IPS DF 6.9 (cell line): ENCODE measurements at regions not wholly inside any gene's neighbourhood (a gene's known extent, or its start where the extent isn't known, plus 50 kb on each side); places are given as distances from the start of the nearest gene placed in this dataset.

ENCODE experiments used
- DNase-seq: peaks from one replicate; pipeline ENCODE4 v3.0.0-alpha.2; 2013; ENCODE audit warnings: low read depth, low spot score
- H3K27ac ChIP-seq: one replicate; pipeline ENCODE4 v1.5.1; 2013; ENCODE audit warnings: low read length, control low read depth
- H3K27me3 ChIP-seq: 2 replicates; pipeline ENCODE4 v1.6.1; 2013; ENCODE audit warnings: mild to moderate bottlenecking, low read length; ENCODE audit not compliant: control insufficient read depth, insufficient read depth
- H3K36me3 ChIP-seq: 2 replicates; pipeline ENCODE4 v1.6.1; 2013; ENCODE audit warnings: low read length; ENCODE audit not compliant: control insufficient read depth, insufficient read depth
- H3K4me1 ChIP-seq: 2 replicates; pipeline ENCODE4 v1.6.1; 2013; ENCODE audit warnings: low read length; ENCODE audit not compliant: control insufficient read depth, insufficient read depth
- H3K4me3 ChIP-seq: 2 replicates; pipeline ENCODE4 v1.5.1; 2013; ENCODE audit warnings: mild to moderate bottlenecking, low read length
- H3K9me3 ChIP-seq: 2 replicates; pipeline ENCODE4 v1.6.1; 2013; ENCODE audit warnings: low read length, inconsistent platforms; ENCODE audit not compliant: control insufficient read depth, insufficient read depth
- WGBS: extraction: QIAGEN DNeasy Blood & Tissue Kit; methylation state at CpG from one replicate; pipeline ENCODE4 v1.1.7; 2013; ENCODE audit warnings: mixed read lengths, missing lambda C conversion rate; ENCODE audit not compliant: insufficient read length, insufficient coverage; 5-methylcytosine and 5-hydroxymethylcytosine counted together

DNA sequence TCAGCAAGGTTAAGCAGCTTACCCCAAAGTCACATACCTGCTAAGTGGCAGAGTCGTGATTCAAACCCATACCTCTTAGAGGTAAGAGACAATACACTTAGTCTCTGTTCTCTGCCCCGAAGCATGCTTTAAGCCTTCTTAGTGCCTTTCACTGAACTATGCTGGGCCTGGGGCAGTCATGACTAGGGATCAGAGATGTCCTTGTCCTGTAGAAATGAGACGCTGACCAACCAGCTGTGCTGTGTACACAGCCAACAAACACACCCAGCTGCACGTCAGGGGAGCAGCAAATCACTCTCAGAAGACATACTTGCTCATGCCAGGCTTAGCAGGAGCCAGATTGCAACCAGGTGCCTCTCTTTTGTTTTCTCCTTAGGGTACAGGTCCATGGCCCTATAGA is 255.7 kb downstream of the BUD13 start:
- no peak for DNase-seq

DNA sequence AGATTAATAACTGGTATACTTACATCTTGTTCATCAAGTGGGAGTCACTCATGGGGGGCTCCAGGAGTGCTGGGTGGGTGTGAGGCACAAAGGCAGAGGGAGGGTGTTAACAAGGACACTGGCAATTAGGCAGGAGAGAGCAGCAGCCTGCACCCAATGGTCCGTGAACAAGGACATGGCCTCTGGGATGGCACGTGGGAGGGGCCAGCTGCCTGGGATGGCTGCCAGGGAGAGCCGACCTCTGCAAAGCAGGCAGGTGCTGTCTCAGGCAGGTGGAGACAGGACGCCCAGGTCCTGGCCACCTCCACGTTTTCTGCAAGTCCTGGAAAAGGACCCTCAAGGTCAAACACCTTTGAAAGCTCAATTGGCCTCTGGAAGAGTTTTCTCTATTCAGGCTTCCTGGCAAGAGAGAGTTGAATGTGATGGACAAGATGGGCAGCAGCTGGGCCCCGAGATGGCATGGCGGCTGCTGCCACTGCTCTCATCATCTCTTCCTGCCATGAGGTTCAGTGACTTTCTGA is 257.1 kb downstream of the BUD13 start:
- no peaks in the 10 kb centered on the region; the same call in 1 of the 2 replicates for H3K36me3 ChIP-seq
- no peaks in the 10 kb centered on the region for H3K27me3 ChIP-seq
- no peaks in the 10 kb centered on the region for H3K9me3 ChIP-seq
- DNase-seq = no peak
- H3K4me1 ChIP-seq = peaks cover 3% of the 10 kb centered on the region
- no peak overlapping the region for H3K4me3 ChIP-seq
- WGBS = no CpG with 5 or more reads among the region's 7 CpGs
- H3K27ac ChIP-seq = no peak overlapping the region

More for the DNA sequence above, 255.7 kb downstream of the BUD13 start:
- Histone ChIP-seq H3K27ac (no peak overlapping the region), H3K9me3 (no peaks in the 10 kb centered on the region), H3K36me3 (no peaks in the 10 kb centered on the region; the same call in 1 of the 2 replicates), H3K27me3 (no peaks in the 10 kb centered on the region), H3K4me1 (no peaks in the 10 kb centered on the region), H3K4me3 (no peak overlapping the region)
- WGBS = no CpG with 5 or more reads among the region's 4 CpGs

DNA sequence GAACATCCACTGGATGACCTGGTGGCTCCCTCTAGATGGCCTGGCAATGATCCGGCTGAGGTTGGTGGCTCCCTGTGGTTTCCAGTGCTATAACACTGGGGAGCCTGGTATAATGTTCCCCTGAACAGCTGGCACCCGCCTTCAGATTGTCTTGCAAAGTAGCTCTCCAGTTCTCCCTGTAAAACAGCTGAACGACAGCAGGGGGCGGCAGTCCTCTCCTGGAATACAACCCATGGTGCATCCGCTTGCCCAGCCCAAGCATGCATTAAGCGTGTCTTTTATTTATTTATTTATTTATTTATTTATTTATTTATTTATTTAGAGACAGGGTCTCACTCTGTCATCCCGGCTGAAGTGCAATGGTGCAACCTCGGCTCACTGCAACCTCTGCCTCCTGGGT is 258.9 kb downstream of the BUD13 start:
- H3K36me3 ChIP-seq = no peaks in the 10 kb centered on the region; the same call in 1 of the 2 replicates
- H3K4me1 ChIP-seq = peaks cover 4% of the 10 kb centered on the region
- DNase-seq = no peak
- H3K27me3 ChIP-seq = no peaks in the 10 kb centered on the region
- H3K4me3 ChIP-seq = no peak overlapping the region
- WGBS = no CpG with 5 or more reads among the region's 8 CpGs
- no peak overlapping the region for H3K27ac ChIP-seq
- H3K9me3 ChIP-seq = no peaks in the 10 kb centered on the region

DNA sequence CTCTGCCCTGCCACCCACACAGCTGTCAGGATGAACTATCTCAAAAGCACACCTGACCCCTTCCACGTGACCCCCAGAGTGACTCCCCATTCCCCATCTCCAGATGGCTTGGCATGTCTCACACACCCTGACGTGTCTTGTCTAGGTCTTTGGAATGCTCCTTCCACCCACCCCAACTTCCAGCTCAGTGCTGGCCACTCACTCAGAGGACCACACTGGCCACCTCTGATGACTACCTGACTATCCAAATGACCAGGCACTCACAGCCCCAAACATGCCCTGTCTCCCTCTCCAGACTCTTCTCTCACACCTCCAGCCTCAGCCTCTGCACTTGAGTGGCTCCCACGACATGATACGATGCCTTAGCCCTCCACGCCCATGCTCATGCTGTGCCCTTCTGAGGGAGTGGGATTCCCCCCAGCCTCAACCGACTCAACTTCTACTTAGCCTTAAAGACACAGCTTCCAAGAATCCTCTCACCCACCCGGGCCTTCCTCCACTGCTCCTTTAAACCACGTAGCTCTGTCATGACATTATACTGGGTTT is 259.4 kb downstream of the BUD13 start:
- H3K4me3 ChIP-seq = no peak overlapping the region
- no peak for DNase-seq
- no peaks in the 10 kb centered on the region for H3K27me3 ChIP-seq
- H3K36me3 ChIP-seq = no peaks in the 10 kb centered on the region; the same call in 1 of the 2 replicates
- WGBS = no CpG with 5 or more reads among the region's 8 CpGs
- no peaks in the 10 kb centered on the region for H3K9me3 ChIP-seq
- no peak overlapping the region for H3K27ac ChIP-seq
- peaks cover 4% of the 10 kb centered on the region for H3K4me1 ChIP-seq

DNA sequence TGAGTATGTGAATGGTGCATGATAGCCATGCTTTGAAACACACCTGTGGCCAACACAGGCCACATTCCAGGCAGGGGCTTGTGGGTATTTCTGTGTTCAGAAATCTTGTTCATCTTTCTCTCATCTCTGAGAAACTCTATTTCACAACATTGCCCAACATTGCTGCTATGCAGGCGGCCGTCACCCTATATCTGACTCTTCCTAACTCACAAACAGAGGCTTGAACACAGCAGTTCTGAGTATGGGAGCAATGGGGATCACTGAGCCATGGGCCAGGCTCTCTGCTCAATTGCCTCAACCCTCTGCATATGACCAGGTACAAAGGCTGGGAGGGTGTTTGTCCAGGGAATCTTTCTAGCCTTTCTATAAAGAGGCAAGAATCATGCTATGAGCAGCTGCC is 259.9 kb downstream of the BUD13 start:
- H3K36me3 ChIP-seq = no peaks in the 10 kb centered on the region; the same call in 1 of the 2 replicates
- H3K27me3 ChIP-seq = no peaks in the 10 kb centered on the region
- H3K4me3 ChIP-seq = no peak overlapping the region
- H3K4me1 ChIP-seq = peaks cover 4% of the 10 kb centered on the region
- H3K9me3 ChIP-seq = no peaks in the 10 kb centered on the region
- no CpG with 5 or more reads among the region's 2 CpGs for WGBS
- no peak overlapping the region for H3K27ac ChIP-seq
- DNase-seq = no peak

DNA sequence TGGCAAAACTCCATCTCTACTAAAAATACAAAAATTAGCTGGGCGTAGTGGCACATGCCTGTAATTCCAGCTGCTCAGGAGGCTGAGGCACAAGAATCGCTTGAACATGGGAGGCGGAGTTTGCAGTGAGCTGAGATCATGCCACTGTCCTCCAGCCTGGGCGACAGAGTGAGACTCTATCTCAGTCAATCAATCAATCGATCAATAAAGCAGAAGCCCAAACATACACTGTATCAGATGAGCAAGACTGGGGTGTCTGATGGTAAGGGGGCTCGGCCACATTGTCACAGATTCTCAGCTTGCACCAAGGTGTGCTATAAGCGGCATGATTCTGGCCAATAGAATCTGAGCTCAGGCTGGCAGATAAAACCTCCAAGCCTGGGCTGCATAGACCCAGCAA is 261.1 kb downstream of the BUD13 start:
- no peak overlapping the region for H3K27ac ChIP-seq
- no CpG with 5 or more reads among the region's 7 CpGs for WGBS
- no peaks in the 10 kb centered on the region for H3K27me3 ChIP-seq
- no peak overlapping the region for H3K4me3 ChIP-seq
- H3K36me3 ChIP-seq = no peaks in the 10 kb centered on the region; the same call in 1 of the 2 replicates
- no peak for DNase-seq
- H3K9me3 ChIP-seq = no peaks in the 10 kb centered on the region
- H3K4me1 ChIP-seq = peaks cover 4% of the 10 kb centered on the region

DNA sequence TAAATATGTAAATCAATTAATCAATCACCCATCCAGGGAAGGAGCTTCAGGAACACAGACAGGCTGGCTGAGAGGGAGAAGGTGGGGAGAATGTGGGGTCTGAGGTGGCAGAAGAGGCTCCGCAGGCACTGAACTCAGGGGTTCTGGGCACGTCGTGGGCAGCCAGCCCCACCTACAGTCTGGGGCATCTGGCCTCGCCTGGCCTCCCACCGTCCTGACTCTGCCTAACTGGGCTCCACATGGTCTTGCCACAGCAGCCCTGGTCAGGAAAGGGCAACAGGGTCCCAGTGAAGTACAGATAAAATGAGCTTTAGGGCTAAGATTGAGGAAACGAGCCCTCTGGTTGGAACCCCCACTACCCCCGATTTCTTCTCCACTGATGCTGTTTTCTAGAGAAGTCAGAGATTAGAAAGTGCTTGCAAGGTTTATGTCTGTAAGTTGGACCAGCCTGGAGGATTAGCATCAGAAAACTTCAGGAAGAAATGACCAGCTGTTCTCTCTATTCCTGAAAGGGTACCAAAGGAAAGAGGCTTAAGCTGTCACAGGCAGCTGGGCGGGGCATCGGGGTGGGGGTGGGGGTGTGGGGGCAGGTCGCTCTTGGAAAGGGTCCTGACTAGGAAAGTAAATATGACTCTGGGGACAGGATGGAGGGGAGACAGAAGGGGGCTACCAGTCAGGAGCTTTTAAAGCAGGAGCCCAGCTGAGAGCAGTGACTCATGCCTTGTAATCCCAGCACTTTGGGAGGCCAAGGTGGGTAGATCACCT is 261.7 kb downstream of the BUD13 start:
- H3K27ac ChIP-seq = no peak overlapping the region
- no CpG with 5 or more reads among the region's 10 CpGs for WGBS
- no peaks in the 10 kb centered on the region for H3K27me3 ChIP-seq
- no peak for DNase-seq
- H3K36me3 ChIP-seq = no peaks in the 10 kb centered on the region; the same call in 1 of the 2 replicates
- H3K9me3 ChIP-seq = no peaks in the 10 kb centered on the region
- no peak overlapping the region for H3K4me3 ChIP-seq
- peaks cover 6% of the 10 kb centered on the region for H3K4me1 ChIP-seq

DNA sequence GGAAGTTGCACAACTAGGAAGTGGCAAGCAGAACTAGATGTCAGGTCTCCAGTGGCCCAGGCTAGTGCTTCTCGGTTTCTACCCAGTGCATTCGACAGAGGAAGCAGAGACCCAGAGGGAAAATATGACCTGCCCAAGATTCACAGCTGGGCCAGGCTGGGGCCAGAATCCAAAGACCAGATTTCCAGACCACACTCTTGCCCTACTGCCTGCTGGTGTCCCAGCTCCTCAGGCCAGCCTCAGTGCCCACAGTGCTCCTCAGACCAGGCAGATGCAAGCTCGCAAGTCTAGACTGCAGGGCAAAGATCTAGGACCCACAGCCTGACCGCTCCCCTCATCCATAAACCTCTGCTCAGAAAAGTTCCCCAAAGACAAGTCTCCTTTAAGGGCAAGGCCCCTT is 262.6 kb downstream of the BUD13 start:
- H3K4me3 ChIP-seq = no peak overlapping the region
- H3K9me3 ChIP-seq = no peaks in the 10 kb centered on the region
- H3K27me3 ChIP-seq = no peaks in the 10 kb centered on the region
- WGBS = no CpG with 5 or more reads among the region's 4 CpGs
- no peak for DNase-seq
- no peak overlapping the region for H3K27ac ChIP-seq
- H3K36me3 ChIP-seq = no peaks in the 10 kb centered on the region
- peaks cover 7% of the 10 kb centered on the region for H3K4me1 ChIP-seq

DNA sequence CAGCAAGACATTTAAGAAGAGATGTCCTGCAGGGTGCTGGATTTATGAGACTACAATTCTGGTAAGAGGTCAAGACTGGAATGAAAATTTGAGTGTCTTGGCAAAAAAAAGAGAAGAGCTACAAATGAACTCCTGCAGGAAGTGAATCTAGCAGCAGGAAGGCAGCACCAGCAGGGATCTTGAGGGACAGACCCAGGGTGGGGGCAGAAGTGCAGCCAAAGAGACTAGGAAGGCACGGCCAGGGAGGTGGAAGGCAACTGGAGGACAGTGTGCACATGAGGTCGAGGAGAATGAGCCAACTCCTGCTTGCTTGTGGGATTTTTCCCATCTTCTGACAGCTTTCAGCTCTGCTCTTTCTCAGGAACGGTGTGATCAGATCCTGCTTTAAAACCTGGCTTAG is 263.2 kb downstream of the BUD13 start:
- H3K27me3 ChIP-seq = no peaks in the 10 kb centered on the region
- H3K36me3 ChIP-seq = no peaks in the 10 kb centered on the region
- H3K27ac ChIP-seq = no peak overlapping the region
- no peak for DNase-seq
- no peaks in the 10 kb centered on the region for H3K9me3 ChIP-seq
- H3K4me1 ChIP-seq = peaks cover 8% of the 10 kb centered on the region
- WGBS = no CpG with 5 or more reads among the region's 3 CpGs
- no peak overlapping the region for H3K4me3 ChIP-seq

DNA sequence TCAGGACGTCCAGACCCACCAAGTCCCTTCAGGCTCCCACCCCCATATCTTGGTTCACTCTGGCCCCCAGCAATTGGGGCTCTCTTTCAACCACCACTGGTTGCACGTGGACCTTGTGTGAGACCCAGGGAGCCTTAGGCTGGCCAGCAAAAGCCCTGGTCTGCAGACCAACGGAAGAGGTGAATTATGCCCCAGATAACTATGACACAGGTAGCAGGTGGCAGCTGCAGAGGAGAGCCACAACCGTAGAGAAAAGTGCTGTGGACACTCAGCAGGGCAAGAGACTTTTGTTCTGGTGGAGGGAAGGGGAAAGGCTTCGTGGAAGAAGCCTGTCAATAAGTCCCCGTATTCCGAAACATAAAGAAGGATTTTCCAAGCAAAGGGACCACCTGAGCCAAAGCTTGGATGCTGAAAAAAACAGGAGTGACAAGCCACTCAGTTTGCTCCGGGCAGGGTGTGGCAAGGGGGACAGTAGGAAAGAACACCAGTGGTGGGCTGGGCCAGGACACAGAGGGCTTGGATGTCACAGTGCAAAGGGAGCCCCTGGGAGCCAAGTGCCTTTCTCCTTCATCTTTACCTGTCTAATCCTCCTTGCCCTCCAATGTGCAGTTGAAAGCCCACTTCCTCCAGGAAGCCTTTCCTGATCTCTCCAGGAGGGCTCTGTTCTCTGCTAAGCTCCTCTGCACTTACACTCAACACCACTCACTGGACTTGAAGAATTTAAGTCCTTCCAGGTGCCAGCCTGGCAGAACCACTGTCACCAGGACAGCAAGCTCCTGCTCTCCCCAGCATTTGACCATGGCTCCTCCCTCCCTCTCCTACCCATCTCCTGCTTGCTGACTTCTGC is 264.7 kb downstream of the BUD13 start:
- no peaks in the 10 kb centered on the region for H3K27me3 ChIP-seq
- no CpG with 5 or more reads among the region's 8 CpGs for WGBS
- H3K9me3 ChIP-seq = no peaks in the 10 kb centered on the region
- no peak overlapping the region for H3K4me3 ChIP-seq
- no peak for DNase-seq
- H3K36me3 ChIP-seq = no peaks in the 10 kb centered on the region
- H3K4me1 ChIP-seq = peaks cover 11% of the 10 kb centered on the region
- no peak overlapping the region for H3K27ac ChIP-seq
